ENCODE measurements at regions not wholly inside any gene's neighbourhood (a gene's known extent, or its start where the extent isn't known, plus 50 kb on each side); places are given as distances from the start of the nearest gene placed in this dataset.
"Not testable (repeated sequence)": the region's sequence is repeated elsewhere in the genome, so short reads cannot be mapped to it uniquely, and the experiment has no call there.

DNA sequence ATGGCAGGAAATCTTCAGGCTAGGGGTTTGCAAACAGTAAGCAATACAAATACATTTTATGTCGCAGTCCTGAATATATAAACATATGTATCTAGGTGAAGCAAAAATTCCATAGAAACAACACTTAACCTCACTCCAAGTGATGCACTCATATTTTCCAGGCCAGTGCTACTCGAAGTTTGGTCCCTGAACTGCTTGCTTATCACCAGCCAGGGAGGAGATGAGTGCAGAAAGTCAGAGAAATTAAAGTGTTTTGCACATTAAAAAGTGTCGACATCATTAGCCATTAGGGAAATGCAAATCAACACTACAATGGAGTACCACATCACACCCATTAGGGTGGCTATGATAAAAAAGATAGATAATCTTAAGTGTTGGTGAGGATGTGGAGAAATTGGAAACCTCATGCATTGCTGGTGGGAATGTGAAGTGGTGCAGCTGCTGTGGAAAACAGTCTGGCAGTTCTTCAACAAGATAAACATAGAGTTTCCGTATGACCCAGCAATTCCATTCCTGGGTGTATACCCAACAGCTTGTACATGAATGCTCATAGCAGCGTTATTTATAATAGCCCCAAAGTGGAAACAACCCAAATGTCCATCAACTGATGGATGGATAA, 70.5 kb upstream of the CSF1 start:
- Mint-ChIP-seq H3K4me1 (ENCODE audit: low read depth) (no peaks in the 10 kb centered on the region), H3K4me3 (ENCODE audit: unreplicated experiment) (no peak overlapping the region), H3K9me3 (ENCODE audit: low read depth) (peaks cover 3% of the 10 kb centered on the region), H3K27me3 (ENCODE audit: low read depth) (no peaks in the 10 kb centered on the region), H3K27ac (ENCODE audit: unreplicated experiment) (no peak overlapping the region), H3K36me3 (ENCODE audit: low read depth) (no peaks in the 10 kb centered on the region)
- TF ChIP-seq, protein P1, sequence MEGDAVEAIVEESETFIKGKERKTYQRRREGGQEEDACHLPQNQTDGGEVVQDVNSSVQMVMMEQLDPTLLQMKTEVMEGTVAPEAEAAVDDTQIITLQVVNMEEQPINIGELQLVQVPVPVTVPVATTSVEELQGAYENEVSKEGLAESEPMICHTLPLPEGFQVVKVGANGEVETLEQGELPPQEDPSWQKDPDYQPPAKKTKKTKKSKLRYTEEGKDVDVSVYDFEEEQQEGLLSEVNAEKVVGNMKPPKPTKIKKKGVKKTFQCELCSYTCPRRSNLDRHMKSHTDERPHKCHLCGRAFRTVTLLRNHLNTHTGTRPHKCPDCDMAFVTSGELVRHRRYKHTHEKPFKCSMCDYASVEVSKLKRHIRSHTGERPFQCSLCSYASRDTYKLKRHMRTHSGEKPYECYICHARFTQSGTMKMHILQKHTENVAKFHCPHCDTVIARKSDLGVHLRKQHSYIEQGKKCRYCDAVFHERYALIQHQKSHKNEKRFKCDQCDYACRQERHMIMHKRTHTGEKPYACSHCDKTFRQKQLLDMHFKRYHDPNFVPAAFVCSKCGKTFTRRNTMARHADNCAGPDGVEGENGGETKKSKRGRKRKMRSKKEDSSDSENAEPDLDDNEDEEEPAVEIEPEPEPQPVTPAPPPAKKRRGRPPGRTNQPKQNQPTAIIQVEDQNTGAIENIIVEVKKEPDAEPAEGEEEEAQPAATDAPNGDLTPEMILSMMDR (IDR thresholded peaks at IDR 0.05): no peak
- DNase-seq (ENCODE audit: low spot score): no peak

DNA sequence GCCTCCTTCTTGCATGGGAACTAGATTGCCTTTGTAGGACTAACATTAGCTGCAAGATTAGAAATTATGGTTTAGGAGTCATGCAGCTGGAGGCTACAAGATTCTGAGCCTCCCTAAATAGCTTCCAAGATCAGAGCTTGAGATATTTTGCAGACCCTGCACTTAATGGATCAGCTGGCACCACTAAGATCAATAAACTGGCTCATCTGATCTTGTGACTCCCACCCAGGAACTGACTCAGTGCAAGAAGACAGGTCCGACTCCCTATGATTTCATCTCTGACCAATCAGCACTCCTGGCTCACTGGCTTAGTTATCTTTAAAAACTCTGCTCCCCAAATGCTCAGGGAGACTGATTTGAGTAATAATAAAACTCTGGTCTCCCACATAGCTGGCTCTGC, 71.4 kb upstream of the CSF1 start:
- H3K9me3 Mint-ChIP-seq (ENCODE audit: low read depth); H3K36me3 Mint-ChIP-seq (ENCODE audit: low read depth); H3K27ac Mint-ChIP-seq (ENCODE audit: unreplicated experiment); DNase-seq (ENCODE audit: low spot score); H3K27me3 Mint-ChIP-seq (ENCODE audit: low read depth); H3K4me3 Mint-ChIP-seq (ENCODE audit: unreplicated experiment); H3K4me1 Mint-ChIP-seq (ENCODE audit: low read depth): not testable (repeated sequence)

DNA sequence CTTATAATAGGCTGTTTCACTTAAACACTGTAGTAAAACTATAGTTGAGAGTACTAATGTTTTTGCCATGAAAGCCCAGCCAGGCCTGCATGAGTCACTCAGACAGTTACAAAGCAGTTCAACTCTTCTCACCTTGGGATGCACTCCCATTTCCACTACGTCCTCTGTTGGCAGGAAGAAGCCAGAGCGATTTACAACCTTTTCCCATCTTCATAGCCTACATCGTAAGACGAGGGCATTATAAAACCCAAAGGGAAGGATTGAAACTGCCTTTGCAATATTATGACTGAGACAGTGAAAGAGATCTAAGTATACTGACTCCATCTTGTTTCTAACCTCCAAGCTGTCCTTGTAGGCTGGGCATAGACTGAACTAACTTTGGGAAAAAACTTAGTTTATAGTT, 71.8 kb upstream of the CSF1 start:
- no peak for DNase-seq (ENCODE audit: low spot score)
- TF ChIP-seq, protein P1 (IDR thresholded peaks at IDR 0.05): no peak
- peaks cover 3% of the 10 kb centered on the region for H3K9me3 Mint-ChIP-seq (ENCODE audit: low read depth)
- no peak overlapping the region for H3K27ac Mint-ChIP-seq (ENCODE audit: unreplicated experiment)
- H3K36me3 Mint-ChIP-seq (ENCODE audit: low read depth): no peaks in the 10 kb centered on the region
- H3K4me1 Mint-ChIP-seq (ENCODE audit: low read depth): no peaks in the 10 kb centered on the region
- no peaks in the 10 kb centered on the region for H3K27me3 Mint-ChIP-seq (ENCODE audit: low read depth)
- no peak overlapping the region for H3K4me3 Mint-ChIP-seq (ENCODE audit: unreplicated experiment)

DNA sequence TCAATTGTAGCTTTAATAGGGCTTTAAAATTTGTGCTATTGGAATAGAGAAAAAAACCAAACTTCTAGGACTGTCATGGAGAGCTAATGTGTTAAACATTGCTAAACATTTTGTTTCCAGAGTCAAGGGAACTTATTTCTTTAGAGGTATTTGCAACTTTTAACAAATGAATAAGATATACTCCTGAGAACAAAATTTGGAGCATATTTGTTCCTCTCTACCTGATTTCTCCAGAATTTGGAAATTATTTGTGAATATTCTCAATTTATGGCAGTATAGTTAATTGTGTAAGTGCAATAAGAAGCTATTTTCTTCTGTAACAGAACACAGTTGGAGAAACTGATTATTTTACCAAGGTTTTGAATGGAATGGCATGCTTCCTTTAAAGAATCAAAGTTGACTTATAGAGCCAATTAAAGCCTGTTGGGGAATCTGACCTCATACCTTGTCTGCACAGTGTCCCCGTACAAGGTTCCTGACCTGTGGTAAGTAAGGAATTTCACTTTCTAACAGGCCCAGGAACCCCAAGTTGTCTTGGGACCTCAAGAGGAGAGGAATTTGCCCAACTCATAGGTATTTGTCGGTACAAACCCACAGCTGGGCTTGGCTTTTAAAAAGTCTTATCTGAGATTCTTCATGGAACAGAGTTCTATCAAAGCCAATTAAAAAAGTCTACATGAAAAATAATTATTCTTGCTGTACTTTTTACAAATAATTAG, 72.6 kb upstream of the CSF1 start:
- DNase-seq (ENCODE audit: low spot score): no peak
- H3K27me3 Mint-ChIP-seq (ENCODE audit: low read depth): no peaks in the 10 kb centered on the region
- no peak overlapping the region for H3K4me3 Mint-ChIP-seq (ENCODE audit: unreplicated experiment)
- no peaks in the 10 kb centered on the region for H3K36me3 Mint-ChIP-seq (ENCODE audit: low read depth)
- H3K9me3 Mint-ChIP-seq (ENCODE audit: low read depth): peaks cover 3% of the 10 kb centered on the region
- no peak overlapping the region for H3K27ac Mint-ChIP-seq (ENCODE audit: unreplicated experiment)
- TF ChIP-seq, protein P1 (IDR thresholded peaks at IDR 0.05): no peak
- no peaks in the 10 kb centered on the region for H3K4me1 Mint-ChIP-seq (ENCODE audit: low read depth)

DNA sequence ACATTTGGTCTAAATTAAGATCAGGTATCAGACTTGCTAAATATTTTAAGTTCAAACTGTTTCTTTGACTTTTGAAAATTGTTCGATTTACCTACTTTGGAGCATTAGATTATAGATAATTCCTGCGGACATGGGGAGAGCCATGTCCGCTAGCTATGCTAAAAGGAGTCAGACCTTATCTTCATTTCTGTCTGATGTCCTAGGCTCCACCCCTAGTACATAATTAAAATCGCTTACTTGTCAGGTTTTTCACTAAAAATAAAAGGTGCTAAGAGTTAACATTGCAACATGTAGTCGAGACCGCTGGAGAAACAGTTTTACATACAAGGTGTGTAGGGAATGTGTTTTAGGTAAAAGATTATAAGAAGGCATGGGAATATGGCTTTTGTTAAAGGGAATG, 71.9 kb upstream of the EPS8L3 start:
- H3K4me1 Mint-ChIP-seq (ENCODE audit: low read depth); H3K27ac Mint-ChIP-seq (ENCODE audit: unreplicated experiment); H3K27me3 Mint-ChIP-seq (ENCODE audit: low read depth); DNase-seq (ENCODE audit: low spot score); H3K4me3 Mint-ChIP-seq (ENCODE audit: unreplicated experiment); H3K36me3 Mint-ChIP-seq (ENCODE audit: low read depth); H3K9me3 Mint-ChIP-seq (ENCODE audit: low read depth): not testable (repeated sequence)

DNA sequence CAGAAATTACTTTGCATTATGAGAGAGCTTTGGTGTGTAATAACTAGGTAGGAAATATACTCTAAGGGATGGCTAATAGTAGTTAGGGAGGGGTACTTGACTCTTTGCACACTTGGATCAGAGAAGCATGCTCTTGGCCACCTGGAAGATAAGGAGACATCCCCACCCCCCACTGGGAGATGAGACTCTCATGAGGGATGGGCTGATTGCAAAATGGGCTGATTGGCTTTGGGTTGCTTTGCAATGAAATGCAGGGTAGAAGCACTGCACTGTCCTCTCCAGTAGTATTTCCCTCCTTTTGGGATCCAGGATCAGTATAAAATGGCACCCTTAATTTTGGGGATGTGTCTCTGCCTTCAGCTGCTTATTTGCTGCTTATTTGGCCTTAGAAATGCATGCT, 71.2 kb upstream of the EPS8L3 start:
- Mint-ChIP-seq H3K9me3 (ENCODE audit: low read depth) (no peaks in the 10 kb centered on the region), H3K27ac (ENCODE audit: unreplicated experiment) (no peak overlapping the region), H3K27me3 (ENCODE audit: low read depth) (no peaks in the 10 kb centered on the region), H3K4me1 (ENCODE audit: low read depth) (no peaks in the 10 kb centered on the region), H3K4me3 (ENCODE audit: unreplicated experiment) (no peak overlapping the region), H3K36me3 (ENCODE audit: low read depth) (no peaks in the 10 kb centered on the region)
- TF ChIP-seq, protein P1 (IDR thresholded peaks at IDR 0.05): no peak
- no peak for DNase-seq (ENCODE audit: low spot score)

Data from chondrocyte (in vitro differentiated cells).